ENCODE measurements at regions not wholly inside any gene's neighbourhood (a gene's known extent, or its start where the extent isn't known, plus 50 kb on each side); places are given as distances from the start of the nearest gene placed in this dataset.

- TF ChIP-seq CTCF (conservative IDR thresholded peaks at IDR 0.05; ENCODE audit: low read depth, low read length) (no peak), EZH2 (IDR thresholded peaks at IDR 0.05; ENCODE audit: low read length, unreplicated experiment) (no peak), EZH2phosphoT487 (IDR thresholded peaks at IDR 0.05; ENCODE audit: borderline replicate concordance, low read length) (no peak)
Measured at GRCh38 chr5:58127255-58128220, 332.3 kb downstream of the PLK2 start.

Measured in PC-3 (cell line).